ENCODE measurements at regions not wholly inside any gene's neighbourhood (a gene's known extent, or its start where the extent isn't known, plus 50 kb on each side); places are given as distances from the start of the nearest gene placed in this dataset.

GRCh38 chr9:104981543-104982129, 53.7 kb upstream of the ABCA1 start:
- TF ChIP-seq, protein P1, sequence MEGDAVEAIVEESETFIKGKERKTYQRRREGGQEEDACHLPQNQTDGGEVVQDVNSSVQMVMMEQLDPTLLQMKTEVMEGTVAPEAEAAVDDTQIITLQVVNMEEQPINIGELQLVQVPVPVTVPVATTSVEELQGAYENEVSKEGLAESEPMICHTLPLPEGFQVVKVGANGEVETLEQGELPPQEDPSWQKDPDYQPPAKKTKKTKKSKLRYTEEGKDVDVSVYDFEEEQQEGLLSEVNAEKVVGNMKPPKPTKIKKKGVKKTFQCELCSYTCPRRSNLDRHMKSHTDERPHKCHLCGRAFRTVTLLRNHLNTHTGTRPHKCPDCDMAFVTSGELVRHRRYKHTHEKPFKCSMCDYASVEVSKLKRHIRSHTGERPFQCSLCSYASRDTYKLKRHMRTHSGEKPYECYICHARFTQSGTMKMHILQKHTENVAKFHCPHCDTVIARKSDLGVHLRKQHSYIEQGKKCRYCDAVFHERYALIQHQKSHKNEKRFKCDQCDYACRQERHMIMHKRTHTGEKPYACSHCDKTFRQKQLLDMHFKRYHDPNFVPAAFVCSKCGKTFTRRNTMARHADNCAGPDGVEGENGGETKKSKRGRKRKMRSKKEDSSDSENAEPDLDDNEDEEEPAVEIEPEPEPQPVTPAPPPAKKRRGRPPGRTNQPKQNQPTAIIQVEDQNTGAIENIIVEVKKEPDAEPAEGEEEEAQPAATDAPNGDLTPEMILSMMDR (IDR thresholded peaks at IDR 0.05), result no peak
- TF ChIP-seq POLR2A (IDR thresholded peaks at IDR 0.05), result no peak

Measured in lower leg skin (tissue), 3 donors.